ENCODE measurements at regions not wholly inside any gene's neighbourhood (a gene's known extent, or its start where the extent isn't known, plus 50 kb on each side); places are given as distances from the start of the nearest gene placed in this dataset.
"Not testable (repeated sequence)": the region's sequence is repeated elsewhere in the genome, so short reads cannot be mapped to it uniquely, and the experiment has no call there.

DNA sequence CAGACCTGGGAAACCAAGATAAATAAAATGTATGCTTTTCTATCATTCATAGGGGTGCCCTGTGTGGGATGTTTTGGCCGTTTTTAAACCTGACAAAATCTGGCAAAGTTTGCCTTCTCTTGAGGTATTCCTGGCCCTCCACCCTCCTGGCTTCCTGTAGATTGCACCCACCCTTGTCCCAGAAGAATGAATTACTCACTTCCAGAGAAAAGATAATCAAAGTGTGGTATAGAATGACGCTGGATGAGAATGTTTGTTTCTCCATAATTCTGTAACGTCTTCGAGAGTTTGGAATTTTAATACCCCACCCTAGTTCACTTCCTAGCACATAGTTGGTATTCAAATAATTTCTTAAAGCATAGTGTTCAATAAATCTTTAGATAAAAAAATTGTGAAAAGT lies 519.7 kb upstream of the PFKP start:
- Histone ChIP-seq H3K4me1 (ENCODE audit: low read depth) (no peaks in the 10 kb centered on the region), H3K9me3 (peaks cover 21% of the 10 kb centered on the region), H3K4me3 (no peak overlapping the region), H3K36me3 (ENCODE audit: low read depth) (no peaks in the 10 kb centered on the region)
- DNase-seq (no peak), ATAC-seq (no peak)
- TF ChIP-seq, protein P1, sequence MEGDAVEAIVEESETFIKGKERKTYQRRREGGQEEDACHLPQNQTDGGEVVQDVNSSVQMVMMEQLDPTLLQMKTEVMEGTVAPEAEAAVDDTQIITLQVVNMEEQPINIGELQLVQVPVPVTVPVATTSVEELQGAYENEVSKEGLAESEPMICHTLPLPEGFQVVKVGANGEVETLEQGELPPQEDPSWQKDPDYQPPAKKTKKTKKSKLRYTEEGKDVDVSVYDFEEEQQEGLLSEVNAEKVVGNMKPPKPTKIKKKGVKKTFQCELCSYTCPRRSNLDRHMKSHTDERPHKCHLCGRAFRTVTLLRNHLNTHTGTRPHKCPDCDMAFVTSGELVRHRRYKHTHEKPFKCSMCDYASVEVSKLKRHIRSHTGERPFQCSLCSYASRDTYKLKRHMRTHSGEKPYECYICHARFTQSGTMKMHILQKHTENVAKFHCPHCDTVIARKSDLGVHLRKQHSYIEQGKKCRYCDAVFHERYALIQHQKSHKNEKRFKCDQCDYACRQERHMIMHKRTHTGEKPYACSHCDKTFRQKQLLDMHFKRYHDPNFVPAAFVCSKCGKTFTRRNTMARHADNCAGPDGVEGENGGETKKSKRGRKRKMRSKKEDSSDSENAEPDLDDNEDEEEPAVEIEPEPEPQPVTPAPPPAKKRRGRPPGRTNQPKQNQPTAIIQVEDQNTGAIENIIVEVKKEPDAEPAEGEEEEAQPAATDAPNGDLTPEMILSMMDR (IDR thresholded peaks at IDR 0.05), result no peak
- intact Hi-C loops (cut with DNase I, micrococcal nuclease), result no loop called here

DNA sequence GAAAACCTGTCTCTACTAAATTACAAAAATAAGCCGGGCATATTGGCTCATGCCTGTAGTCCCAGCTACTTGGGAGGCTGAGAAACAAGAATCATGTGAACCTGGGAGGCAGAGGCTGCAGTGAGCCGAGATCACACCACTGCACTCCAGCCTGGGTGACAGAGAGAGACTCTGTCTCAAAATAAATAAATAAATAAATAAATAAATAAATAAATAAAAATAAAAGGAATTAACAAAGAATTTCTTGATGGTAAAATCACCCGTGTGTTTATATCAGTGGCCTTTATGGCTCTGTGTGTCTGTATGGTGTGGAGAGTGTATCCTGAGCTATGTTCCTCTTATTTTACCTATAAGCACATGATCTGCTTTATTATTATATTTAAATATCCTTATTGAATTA lies 520.5 kb upstream of the PFKP start:
- DNase-seq; intact Hi-C loops (cut with DNase I, micrococcal nuclease): not testable (repeated sequence)

DNA sequence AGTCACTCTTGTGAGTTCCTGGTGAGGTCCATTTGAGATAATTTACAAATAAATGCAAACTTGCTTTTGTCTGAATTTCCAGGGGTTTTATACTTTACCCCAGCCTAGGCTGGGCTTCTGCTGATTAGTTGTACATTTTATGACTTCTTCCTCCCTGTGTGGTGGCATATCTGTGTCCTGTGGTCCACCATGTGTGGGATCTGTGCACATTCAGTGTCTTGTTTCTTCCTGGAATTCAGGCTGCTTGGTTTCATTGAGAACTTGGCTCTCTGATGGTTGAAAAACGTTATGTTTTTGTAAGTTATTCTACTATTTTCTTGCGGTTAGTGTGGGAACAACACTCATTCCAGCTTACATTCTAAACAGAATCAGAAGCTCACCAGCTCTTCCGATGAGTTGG lies 523.4 kb upstream of the PFKP start:
- no peaks in the 10 kb centered on the region for H3K4me1 ChIP-seq (ENCODE audit: low read depth)
- intact Hi-C loops (cut with DNase I, micrococcal nuclease), result no loop called here
- peaks cover 22% of the 10 kb centered on the region for H3K9me3 ChIP-seq
- no peaks in the 10 kb centered on the region for H3K36me3 ChIP-seq (ENCODE audit: low read depth)
- no peak overlapping the region for H3K4me3 ChIP-seq
- ATAC-seq, result no peak
- no peak for DNase-seq
- TF ChIP-seq, protein P1 (IDR thresholded peaks at IDR 0.05), result no peak

More for the DNA sequence above, 520.5 kb upstream of the PFKP start:
- ATAC-seq; H3K4me1 ChIP-seq (ENCODE audit: low read depth); H3K36me3 ChIP-seq (ENCODE audit: low read depth); H3K4me3 ChIP-seq: not testable (repeated sequence)
- H3K9me3 ChIP-seq, result peaks cover 20% of the 10 kb centered on the region

DNA sequence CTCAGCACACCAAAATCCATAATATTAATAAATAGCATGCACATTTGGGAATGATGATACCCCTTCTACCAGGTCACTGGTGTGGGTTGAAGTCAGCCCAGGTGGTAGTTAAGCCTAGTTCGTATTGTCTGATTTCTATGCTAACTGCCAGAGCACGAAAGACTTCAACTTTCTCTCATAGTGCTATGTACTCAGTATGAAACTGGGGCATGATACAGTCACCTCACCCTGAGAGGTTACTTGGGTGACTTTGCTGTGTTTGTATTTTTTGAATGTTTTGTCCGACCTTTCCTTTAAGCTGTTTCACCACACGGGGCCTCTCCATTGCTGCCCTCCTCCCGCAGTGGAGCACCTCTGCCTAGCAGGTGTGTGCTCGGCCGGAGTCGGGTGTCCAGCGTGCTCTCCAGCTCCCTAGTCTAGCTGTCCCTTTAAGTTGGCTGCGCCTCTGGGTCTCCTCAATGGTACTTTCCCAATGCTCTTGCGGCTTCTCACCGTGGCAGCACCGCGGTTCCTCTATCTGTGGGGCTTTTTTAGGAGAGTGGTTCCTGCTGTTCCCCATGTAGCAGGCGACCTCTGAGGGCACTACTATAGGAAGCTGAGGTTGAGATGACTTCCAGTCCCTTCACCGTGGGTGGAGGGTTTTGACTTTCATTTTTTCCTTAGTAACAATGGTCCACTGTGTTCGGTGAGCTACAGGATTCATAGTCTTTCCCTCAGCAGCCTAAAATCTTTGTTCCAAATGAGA lies 524.0 kb upstream of the PFKP start:
- no peak overlapping the region for H3K4me3 ChIP-seq
- TF ChIP-seq, protein P1 (IDR thresholded peaks at IDR 0.05), result no peak
- intact Hi-C loops (cut with DNase I, micrococcal nuclease), result no loop called here
- no peaks in the 10 kb centered on the region for H3K36me3 ChIP-seq (ENCODE audit: low read depth)
- H3K9me3 ChIP-seq, result peaks cover 22% of the 10 kb centered on the region
- H3K4me1 ChIP-seq (ENCODE audit: low read depth), result no peaks in the 10 kb centered on the region
- ATAC-seq, result no peak
- no peak for DNase-seq

DNA sequence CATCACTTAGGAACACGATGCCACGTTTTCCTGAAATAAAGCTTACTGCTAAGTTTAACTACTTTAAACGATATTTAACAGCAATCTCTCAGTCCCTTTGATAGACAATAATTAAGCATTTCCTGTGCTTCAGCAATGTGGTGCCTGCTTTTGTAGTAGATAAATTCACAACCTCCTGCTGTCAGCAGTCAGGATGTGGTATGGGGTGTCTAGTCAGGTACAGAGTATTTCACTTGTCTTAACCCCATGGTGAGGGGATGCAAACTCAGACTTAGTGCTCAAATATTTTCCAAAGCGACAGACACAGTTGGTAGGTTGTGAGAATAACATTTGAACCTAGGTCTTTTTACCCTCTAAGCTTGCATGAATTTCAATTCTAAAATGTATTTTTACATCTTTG lies 526.2 kb upstream of the PFKP start:
- Histone ChIP-seq H3K36me3 (ENCODE audit: low read depth) (no peaks in the 10 kb centered on the region), H3K9me3 (peaks cover 37% of the 10 kb centered on the region), H3K4me3 (no peak overlapping the region), H3K4me1 (ENCODE audit: low read depth) (no peaks in the 10 kb centered on the region)
- TF ChIP-seq, protein P1 (IDR thresholded peaks at IDR 0.05), result no peak
- ATAC-seq, result no peak
- intact Hi-C loops (cut with DNase I, micrococcal nuclease), result no loop called here
- no peak for DNase-seq

DNA sequence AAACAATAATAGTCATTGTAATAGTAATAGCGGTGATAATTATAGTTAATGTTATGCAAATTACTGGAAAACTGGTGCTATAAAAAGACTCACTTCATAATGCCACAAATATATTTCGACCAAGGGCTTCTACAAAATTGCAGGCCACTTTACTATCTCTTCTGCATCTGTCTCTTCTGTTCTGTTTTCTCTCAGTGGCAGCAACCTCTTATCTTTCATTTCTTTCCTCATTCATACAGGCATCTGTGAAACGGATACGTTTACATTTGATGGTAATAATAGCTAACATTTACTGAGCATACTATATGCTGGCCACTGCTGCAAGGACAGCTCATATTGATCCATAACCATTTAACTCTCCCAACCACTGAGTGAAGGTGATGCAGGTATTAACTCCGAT lies 537.4 kb upstream of the PFKP start:
- TF ChIP-seq, protein P1 (IDR thresholded peaks at IDR 0.05), result no peak
- ATAC-seq (no peak), DNase-seq (no peak)
- Histone ChIP-seq H3K4me3 (no peak overlapping the region), H3K36me3 (ENCODE audit: low read depth) (no peaks in the 10 kb centered on the region), H3K4me1 (ENCODE audit: low read depth) (no peaks in the 10 kb centered on the region), H3K9me3 (peaks cover 56% of the 10 kb centered on the region)
- intact Hi-C loops (cut with DNase I, micrococcal nuclease), result no loop called here

Data from mucosa of descending colon (tissue), 3 donors.